ENCODE measurements at regions not wholly inside any gene's neighbourhood (a gene's known extent, or its start where the extent isn't known, plus 50 kb on each side); places are given as distances from the start of the nearest gene placed in this dataset.

DNA sequence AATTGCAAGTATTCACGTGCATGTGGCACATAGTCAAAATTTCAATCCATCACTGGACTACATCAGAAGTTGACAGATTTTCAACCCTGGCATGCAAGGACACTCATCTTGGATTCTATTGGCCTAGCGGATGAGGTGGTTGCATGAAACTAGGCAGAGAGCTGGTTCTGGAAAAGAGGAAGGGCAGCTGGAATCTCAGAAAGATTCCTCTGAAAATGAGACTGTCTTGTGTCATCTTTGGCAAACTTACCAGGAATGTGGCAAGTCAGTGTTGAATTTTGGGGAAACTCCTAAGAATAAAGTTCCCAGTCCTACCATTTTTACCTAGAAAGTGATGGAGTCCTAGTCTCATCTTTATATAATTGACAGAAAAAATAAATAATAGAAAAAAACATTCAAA lies 384.3 kb upstream of the NR2F2 start:
- no peaks in the 10 kb centered on the region for H3K36me3 Mint-ChIP-seq (ENCODE audit: low read depth)
- peaks cover 2% of the 10 kb centered on the region for H3K4me1 Mint-ChIP-seq (ENCODE audit: low read depth)
- no peak overlapping the region for H3K27ac Mint-ChIP-seq
- peaks cover 7% of the 10 kb centered on the region for H3K27me3 Mint-ChIP-seq (ENCODE audit: low read depth)
- DNase-seq (ENCODE audit: low spot score), result no peak
- no peak overlapping the region for H3K4me3 Mint-ChIP-seq
- H3K9me3 Mint-ChIP-seq, result peaks cover 9% of the 10 kb centered on the region

DNA sequence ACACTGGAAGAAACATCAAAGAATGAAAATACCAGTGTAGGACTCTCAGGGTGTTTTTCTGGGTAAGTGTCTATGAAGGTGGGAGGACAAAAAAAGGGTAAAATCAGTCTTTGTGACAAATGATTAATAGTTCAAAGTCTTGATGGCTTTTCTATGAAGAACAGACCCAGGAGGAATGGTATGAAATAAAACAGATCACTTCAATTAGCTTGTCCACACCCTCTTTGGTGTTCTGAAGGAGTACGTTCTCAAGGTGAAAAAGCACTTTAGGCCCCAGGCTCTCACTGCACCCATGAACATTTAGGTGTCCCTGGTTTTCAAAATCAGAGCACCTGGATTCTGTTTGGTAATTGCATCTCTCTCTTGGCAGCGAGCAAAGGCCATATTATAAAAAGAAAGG lies 383.6 kb upstream of the NR2F2 start:
- Mint-ChIP-seq H3K9me3 (peaks cover 9% of the 10 kb centered on the region), H3K27me3 (ENCODE audit: low read depth) (peaks cover 7% of the 10 kb centered on the region), H3K4me1 (ENCODE audit: low read depth) (peaks cover 2% of the 10 kb centered on the region), H3K27ac (no peak overlapping the region), H3K4me3 (no peak overlapping the region), H3K36me3 (ENCODE audit: low read depth) (no peaks in the 10 kb centered on the region)
- no peak for DNase-seq (ENCODE audit: low spot score)

DNA sequence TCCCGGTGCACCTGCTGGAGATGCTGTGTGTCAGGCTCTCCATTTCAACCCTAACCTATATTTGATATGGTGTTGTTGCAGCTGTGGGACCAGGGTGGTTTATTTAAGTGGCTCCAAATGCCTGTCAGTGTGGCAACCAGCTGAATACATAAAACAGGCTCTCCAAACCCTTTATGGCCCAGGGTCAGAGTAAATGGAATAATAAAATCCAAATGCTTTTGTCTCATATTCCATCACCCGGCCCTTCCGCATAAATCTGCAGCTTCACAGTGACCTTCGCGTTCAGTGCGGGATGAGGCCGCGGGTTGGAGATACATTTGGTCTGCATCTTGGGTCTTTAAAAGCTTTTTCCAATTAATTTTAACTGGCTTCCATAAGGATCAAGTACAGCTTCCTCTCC lies 382.1 kb upstream of the NR2F2 start:
- Mint-ChIP-seq H3K9me3 (peaks cover 4% of the 10 kb centered on the region), H3K4me1 (ENCODE audit: low read depth) (peaks cover 2% of the 10 kb centered on the region), H3K4me3 (no peak overlapping the region), H3K36me3 (ENCODE audit: low read depth) (no peaks in the 10 kb centered on the region), H3K27ac (no peak overlapping the region), H3K27me3 (ENCODE audit: low read depth) (peaks cover 2% of the 10 kb centered on the region)
- DNase-seq (ENCODE audit: low spot score), result no peak

DNA sequence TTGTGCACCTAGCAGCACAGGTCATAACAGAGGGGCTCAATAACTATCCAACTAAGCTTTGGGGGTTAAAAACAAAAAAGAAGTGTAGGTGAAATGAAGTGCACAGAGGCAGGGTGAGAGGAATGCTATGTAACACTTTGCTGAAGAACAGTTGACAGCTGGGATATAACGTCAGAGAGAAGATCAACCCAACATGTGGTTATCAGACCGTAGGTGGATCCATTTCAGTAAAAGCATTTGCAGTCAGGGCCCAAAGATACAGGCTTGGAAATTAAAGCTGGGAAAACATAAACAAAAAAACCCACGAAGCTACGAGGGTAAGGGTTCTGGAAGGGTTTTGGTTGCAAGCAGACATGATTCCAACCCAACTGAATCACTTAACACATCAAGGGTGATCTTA lies 377.5 kb upstream of the NR2F2 start:
- no peak for DNase-seq (ENCODE audit: low spot score)
- no peaks in the 10 kb centered on the region for H3K9me3 Mint-ChIP-seq
- H3K4me1 Mint-ChIP-seq (ENCODE audit: low read depth), result no peaks in the 10 kb centered on the region
- H3K27me3 Mint-ChIP-seq (ENCODE audit: low read depth), result no peaks in the 10 kb centered on the region
- H3K27ac Mint-ChIP-seq, result no peak overlapping the region
- no peak overlapping the region for H3K4me3 Mint-ChIP-seq
- no peaks in the 10 kb centered on the region for H3K36me3 Mint-ChIP-seq (ENCODE audit: low read depth)

- H3K4me1 Mint-ChIP-seq (ENCODE audit: low read depth), result no peaks in the 10 kb centered on the region
- no peaks in the 10 kb centered on the region for H3K27me3 Mint-ChIP-seq (ENCODE audit: low read depth)
- no peaks in the 10 kb centered on the region for H3K9me3 Mint-ChIP-seq
- no peak for DNase-seq (ENCODE audit: low spot score)
- H3K27ac Mint-ChIP-seq, result no peak overlapping the region
- H3K4me3 Mint-ChIP-seq, result no peak overlapping the region
- no peaks in the 10 kb centered on the region for H3K36me3 Mint-ChIP-seq (ENCODE audit: low read depth)
Observed at GRCh38 chr15:95957861-95958260, 372.6 kb upstream of the NR2F2 start.

DNA sequence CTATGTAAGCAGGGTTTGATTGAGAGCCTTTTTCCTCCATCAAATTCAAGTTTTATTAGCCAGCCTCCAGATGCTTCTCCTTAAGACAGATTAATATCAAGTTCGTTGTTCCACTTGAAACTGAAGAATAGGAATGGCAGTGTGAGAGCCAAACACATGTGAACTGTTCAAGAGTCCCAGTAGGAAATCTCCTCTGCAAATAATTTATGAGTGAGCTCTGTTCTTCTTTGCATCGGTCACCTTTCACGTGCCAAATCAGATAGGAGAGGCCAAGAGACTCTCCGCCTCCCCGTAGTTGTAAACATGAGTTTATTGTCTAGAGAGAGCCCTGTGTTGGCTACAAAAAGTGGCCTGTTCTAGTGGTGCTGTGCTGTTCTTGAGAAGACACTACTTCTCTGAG lies 372.1 kb upstream of the NR2F2 start:
- H3K9me3 Mint-ChIP-seq, result no peaks in the 10 kb centered on the region
- no peak overlapping the region for H3K27ac Mint-ChIP-seq
- no peak overlapping the region for H3K4me3 Mint-ChIP-seq
- no peaks in the 10 kb centered on the region for H3K4me1 Mint-ChIP-seq (ENCODE audit: low read depth)
- H3K27me3 Mint-ChIP-seq (ENCODE audit: low read depth), result no peaks in the 10 kb centered on the region
- H3K36me3 Mint-ChIP-seq (ENCODE audit: low read depth), result no peaks in the 10 kb centered on the region
- DNase-seq (ENCODE audit: low spot score), result no peak

GRCh38 chr15:95968856-95969255 lies 361.6 kb upstream of the NR2F2 start:
- H3K27ac Mint-ChIP-seq, result no peak overlapping the region
- H3K27me3 Mint-ChIP-seq (ENCODE audit: low read depth), result peaks cover 5% of the 10 kb centered on the region
- H3K9me3 Mint-ChIP-seq, result no peaks in the 10 kb centered on the region

DNA sequence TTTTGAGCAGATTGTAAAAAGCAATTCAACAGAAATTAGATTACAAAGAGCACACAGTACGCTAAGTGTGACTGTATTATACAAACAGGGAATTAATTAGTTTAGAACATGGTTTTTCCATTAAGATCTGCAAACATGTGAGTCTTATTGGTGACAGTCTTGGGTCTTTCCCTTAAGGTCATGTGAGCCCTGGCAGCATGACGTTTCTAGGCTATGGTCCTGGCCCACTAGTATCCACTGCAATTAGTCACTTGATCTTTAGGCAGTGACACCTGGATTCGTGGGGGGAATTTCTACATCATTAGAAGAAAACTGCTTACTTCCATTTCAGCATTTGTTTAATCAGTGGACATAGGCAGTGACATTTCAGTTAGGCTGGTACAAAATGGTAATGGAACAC lies 360.2 kb upstream of the NR2F2 start:
- no peak overlapping the region for H3K4me3 Mint-ChIP-seq
- H3K27me3 Mint-ChIP-seq (ENCODE audit: low read depth), result peaks cover 5% of the 10 kb centered on the region
- no peak overlapping the region for H3K27ac Mint-ChIP-seq
- DNase-seq (ENCODE audit: low spot score), result no peak
- H3K9me3 Mint-ChIP-seq, result no peaks in the 10 kb centered on the region
- H3K4me1 Mint-ChIP-seq (ENCODE audit: low read depth), result no peaks in the 10 kb centered on the region
- H3K36me3 Mint-ChIP-seq (ENCODE audit: low read depth), result no peaks in the 10 kb centered on the region

More at GRCh38 chr15:95968856-95969255, 361.6 kb upstream of the NR2F2 start:
- DNase-seq (ENCODE audit: low spot score), result no peak
- Mint-ChIP-seq H3K36me3 (ENCODE audit: low read depth) (no peaks in the 10 kb centered on the region), H3K4me3 (no peak overlapping the region), H3K4me1 (ENCODE audit: low read depth) (no peaks in the 10 kb centered on the region)

- H3K27me3 Mint-ChIP-seq (ENCODE audit: low read depth), result peaks cover 5% of the 10 kb centered on the region
- no peak overlapping the region for H3K27ac Mint-ChIP-seq
- no peaks in the 10 kb centered on the region for H3K9me3 Mint-ChIP-seq
Observed at GRCh38 chr15:95972041-95972553, 358.4 kb upstream of the NR2F2 start.

GRCh38 chr15:95972812-95973211 lies 357.7 kb upstream of the NR2F2 start:
- H3K27ac Mint-ChIP-seq, result no peak overlapping the region

More at GRCh38 chr15:95972041-95972553, 358.4 kb upstream of the NR2F2 start:
- no peak for DNase-seq (ENCODE audit: low spot score)
- Mint-ChIP-seq H3K36me3 (ENCODE audit: low read depth) (no peaks in the 10 kb centered on the region), H3K4me3 (no peak overlapping the region), H3K4me1 (ENCODE audit: low read depth) (no peaks in the 10 kb centered on the region)

GRCh38 chr15:95973566-95974256 lies 356.8 kb upstream of the NR2F2 start:
- Mint-ChIP-seq H3K36me3 (ENCODE audit: low read depth) (no peaks in the 10 kb centered on the region), H3K9me3 (no peaks in the 10 kb centered on the region), H3K27ac (no peak overlapping the region), H3K4me1 (ENCODE audit: low read depth) (no peaks in the 10 kb centered on the region), H3K27me3 (ENCODE audit: low read depth) (peaks cover 5% of the 10 kb centered on the region), H3K4me3 (no peak overlapping the region)
- DNase-seq (ENCODE audit: low spot score), result no peak

More at GRCh38 chr15:95972812-95973211, 357.7 kb upstream of the NR2F2 start:
- Mint-ChIP-seq H3K4me1 (ENCODE audit: low read depth) (no peaks in the 10 kb centered on the region), H3K36me3 (ENCODE audit: low read depth) (no peaks in the 10 kb centered on the region), H3K9me3 (no peaks in the 10 kb centered on the region), H3K27me3 (ENCODE audit: low read depth) (peaks cover 5% of the 10 kb centered on the region), H3K4me3 (no peak overlapping the region)
- no peak for DNase-seq (ENCODE audit: low spot score)

DNA sequence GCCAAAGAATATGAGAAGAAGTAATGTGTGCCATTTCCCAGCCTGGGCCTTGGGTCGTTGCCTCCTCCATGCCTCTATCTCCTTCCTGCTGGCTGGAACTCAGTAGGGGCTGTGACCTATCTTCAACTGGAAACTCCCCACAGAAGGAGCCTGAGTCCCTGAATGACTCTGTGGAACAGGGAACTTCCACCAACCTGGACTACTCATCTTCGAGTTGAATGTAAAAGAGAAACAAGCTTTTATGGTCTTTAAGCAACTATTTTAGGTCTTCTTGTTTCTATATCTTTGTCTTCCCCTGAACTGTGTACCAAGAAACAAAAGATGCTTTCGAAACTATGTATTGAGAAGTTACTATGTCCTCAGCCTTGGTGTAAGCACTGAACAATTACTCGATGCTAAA lies 355.3 kb upstream of the NR2F2 start:
- H3K27ac Mint-ChIP-seq, result no peak overlapping the region
- H3K36me3 Mint-ChIP-seq (ENCODE audit: low read depth), result no peaks in the 10 kb centered on the region
- H3K4me1 Mint-ChIP-seq (ENCODE audit: low read depth), result no peaks in the 10 kb centered on the region
- H3K27me3 Mint-ChIP-seq (ENCODE audit: low read depth), result peaks cover 2% of the 10 kb centered on the region
- H3K4me3 Mint-ChIP-seq, result no peak overlapping the region
- H3K9me3 Mint-ChIP-seq, result no peaks in the 10 kb centered on the region
- DNase-seq (ENCODE audit: low spot score), result no peak

DNA sequence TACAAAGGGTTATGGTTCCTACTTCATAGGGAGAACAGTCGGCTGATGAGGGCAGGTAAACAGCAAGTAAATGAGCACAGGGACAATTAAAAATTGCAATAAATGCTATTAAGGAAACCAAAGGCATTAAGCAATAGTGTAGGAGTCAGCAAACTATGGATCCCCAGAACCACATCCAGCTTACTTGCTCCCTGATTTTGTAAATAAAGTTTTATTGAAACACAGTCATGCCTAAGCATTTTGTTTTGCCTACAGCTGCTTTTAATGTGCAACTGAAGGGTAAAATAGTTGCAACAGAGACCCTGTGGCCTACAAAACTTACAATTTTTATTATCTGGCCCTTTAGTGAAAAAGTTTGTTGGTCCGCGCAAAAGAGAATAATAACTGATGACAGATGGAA lies 351.2 kb upstream of the NR2F2 start:
- Mint-ChIP-seq H3K9me3 (no peaks in the 10 kb centered on the region), H3K27ac (no peak overlapping the region), H3K4me1 (ENCODE audit: low read depth) (no peaks in the 10 kb centered on the region)

DNA sequence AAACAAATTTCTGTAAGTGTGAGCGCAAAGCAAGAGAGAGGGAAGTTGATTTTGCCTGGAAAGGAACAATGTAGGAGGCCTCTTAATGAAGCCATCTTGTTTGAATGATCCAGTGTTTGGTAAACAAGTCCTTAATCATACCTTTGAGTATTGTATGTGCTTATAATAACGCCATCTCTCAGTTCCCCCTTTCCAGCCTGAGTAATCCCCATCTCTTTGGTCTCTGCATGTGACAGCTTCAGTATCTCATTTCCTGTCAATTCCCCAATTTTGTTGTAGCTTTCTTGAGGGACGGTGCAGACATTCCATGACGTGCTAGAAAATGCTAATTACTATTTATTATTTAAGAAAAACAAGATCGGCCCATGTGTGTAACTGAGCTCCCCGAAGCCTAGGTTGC lies 349.3 kb upstream of the NR2F2 start:
- no peaks in the 10 kb centered on the region for H3K9me3 Mint-ChIP-seq
- H3K27ac Mint-ChIP-seq, result no peak overlapping the region
- DNase-seq (ENCODE audit: low spot score), result no peak
- peaks cover 4% of the 10 kb centered on the region for H3K27me3 Mint-ChIP-seq (ENCODE audit: low read depth)
- no peaks in the 10 kb centered on the region for H3K36me3 Mint-ChIP-seq (ENCODE audit: low read depth)
- H3K4me1 Mint-ChIP-seq (ENCODE audit: low read depth), result no peaks in the 10 kb centered on the region
- no peak overlapping the region for H3K4me3 Mint-ChIP-seq

More for the DNA sequence above, 351.2 kb upstream of the NR2F2 start:
- no peaks in the 10 kb centered on the region for H3K36me3 Mint-ChIP-seq (ENCODE audit: low read depth)
- H3K27me3 Mint-ChIP-seq (ENCODE audit: low read depth), result peaks cover 2% of the 10 kb centered on the region
- H3K4me3 Mint-ChIP-seq, result no peak overlapping the region
- no peak for DNase-seq (ENCODE audit: low spot score)

GRCh38 chr15:95987299-95987698 lies 343.2 kb upstream of the NR2F2 start:
- Mint-ChIP-seq H3K36me3 (ENCODE audit: low read depth) (no peaks in the 10 kb centered on the region), H3K9me3 (no peaks in the 10 kb centered on the region), H3K4me3 (no peak overlapping the region), H3K27me3 (ENCODE audit: low read depth) (peaks cover 14% of the 10 kb centered on the region), H3K4me1 (ENCODE audit: low read depth) (peaks cover 3% of the 10 kb centered on the region), H3K27ac (no peak overlapping the region)
- DNase-seq (ENCODE audit: low spot score), result no peak
